Effector CD8-positive, alpha-beta T cell (primary cell): ENCODE measurements at regions not wholly inside any gene's neighbourhood (a gene's known extent, or its start where the extent isn't known, plus 50 kb on each side); places are given as distances from the start of the nearest gene placed in this dataset.

Experiments used
- DNase-seq: peaks from one replicate; lab custom pipeline; 2025; lab: John Stamatoyannopoulos, UW

GRCh38 chr1:34479731-34480130 is 275.1 kb upstream of the GJB5 start:
- DNase-seq, result no peak

DNA sequence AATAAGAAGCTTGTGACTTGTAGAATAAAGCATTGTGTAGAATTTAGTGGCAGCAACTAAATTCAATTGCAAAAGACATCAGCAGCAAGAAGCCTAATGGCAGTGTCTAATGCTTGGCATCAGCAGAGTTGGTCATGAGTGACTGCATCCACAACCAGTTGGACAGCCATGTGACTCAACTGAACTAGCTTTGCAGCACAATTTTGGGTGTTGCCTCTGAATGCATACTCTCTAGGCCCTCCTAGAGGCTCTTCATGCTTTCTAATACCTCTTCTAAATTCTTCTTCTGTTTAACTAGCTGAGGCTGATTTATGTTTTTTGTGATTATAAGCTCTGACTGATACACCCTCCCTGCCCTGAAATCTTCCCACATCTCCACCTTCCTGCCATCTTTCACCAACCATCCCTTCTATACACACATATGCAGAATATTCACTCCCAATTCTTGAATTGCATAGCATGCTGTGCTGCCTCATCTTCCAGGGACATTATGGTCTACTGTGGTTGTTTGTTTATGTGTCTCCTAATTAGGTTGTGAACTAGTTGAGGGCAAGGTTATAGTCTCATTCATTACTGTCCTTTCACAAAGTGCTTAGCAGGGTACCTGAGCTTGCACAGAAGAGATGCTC is 266.7 kb upstream of the GJB5 start:
- no peak for DNase-seq

- no peak for DNase-seq
These were observed 254.4 kb upstream of the GJB5 start for GRCh38 chr1:34500451-34500850.

DNA sequence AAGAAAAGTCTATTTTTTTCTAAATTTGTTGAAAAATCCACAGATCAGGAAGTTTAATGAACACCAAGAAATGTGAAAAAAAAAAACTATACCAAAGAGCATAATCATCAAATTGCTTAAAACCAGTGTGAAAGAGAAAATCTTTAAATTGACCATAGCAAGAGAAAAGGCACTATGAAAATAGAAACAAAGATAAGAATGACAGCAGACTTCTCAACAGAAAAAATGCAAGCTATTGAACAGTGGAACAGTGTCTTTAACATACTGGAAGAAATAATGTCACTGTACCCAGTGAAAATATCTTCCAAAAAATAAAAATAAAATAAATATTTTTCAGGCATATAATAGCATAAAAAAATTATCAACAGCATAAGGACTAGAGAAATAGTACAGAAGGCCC is 243.0 kb upstream of the GJB5 start:
- no peak for DNase-seq

GRCh38 chr1:34518146-34518699 is 236.6 kb upstream of the GJB5 start:
- no peak for DNase-seq

DNA sequence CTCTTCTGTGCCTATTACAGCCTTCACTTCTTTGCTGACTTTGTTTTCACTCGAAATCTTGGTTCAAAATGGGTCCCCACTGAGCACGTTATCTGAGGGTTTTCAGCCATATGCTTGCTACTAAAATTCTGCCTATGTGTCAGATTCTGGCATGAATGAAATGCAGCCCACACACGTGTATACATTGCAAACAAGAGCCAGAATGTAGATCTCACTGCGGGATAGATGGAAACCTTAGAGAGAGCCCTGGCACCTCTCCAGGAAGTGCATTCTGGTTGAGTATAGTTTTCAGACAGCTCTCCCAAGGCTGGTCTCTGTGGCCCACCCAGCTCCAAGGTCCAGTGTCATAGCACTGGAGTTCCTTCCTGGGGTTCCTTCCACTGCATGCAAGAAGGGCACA is 234.7 kb upstream of the GJB5 start:
- DNase-seq, result no peak

GRCh38 chr1:34524783-34525182 is 230.1 kb upstream of the GJB5 start:
- no peak for DNase-seq

GRCh38 chr1:34529935-34530859 is 224.7 kb upstream of the GJB5 start:
- no peak for DNase-seq

- no peak for DNase-seq
These were observed 222.7 kb upstream of the GJB5 start for GRCh38 chr1:34532113-34532512.

- no peak for DNase-seq
These were observed 216.4 kb upstream of the GJB5 start for GRCh38 chr1:34538481-34538880.

DNA sequence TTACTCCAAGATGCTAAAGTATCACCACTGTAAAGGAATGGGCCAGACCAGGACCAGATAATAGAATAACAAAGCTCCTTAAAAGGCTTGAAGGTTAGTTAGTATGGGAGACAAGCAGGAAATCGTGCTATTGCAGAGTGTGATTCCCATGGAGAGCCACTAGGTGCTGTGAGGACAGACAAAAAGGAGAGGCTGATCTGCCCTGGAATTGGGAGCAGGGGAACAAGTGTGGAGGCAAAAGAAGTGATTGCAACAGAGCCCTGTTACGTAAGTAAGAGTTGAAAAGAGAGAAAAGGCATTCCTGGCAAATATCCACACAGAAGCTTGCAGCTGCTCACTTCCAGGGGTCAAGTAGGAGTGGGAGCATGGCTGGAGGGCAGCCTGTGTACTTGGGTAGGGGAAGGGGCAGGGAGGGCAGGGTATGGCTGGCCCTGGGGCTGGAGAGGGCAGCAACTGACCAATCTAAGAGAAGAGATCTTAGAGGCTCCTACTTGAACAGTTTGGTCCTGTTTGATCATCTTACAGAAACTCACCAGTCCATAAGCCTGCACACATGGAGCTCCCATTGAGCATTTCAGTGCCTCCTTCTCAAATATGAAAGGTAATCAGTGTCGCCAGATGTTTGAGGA is 207.7 kb upstream of the GJB5 start:
- DNase-seq, result no peak

- DNase-seq, result no peak
These were observed 205.6 kb upstream of the GJB5 start for GRCh38 chr1:34549199-34549598.

DNA sequence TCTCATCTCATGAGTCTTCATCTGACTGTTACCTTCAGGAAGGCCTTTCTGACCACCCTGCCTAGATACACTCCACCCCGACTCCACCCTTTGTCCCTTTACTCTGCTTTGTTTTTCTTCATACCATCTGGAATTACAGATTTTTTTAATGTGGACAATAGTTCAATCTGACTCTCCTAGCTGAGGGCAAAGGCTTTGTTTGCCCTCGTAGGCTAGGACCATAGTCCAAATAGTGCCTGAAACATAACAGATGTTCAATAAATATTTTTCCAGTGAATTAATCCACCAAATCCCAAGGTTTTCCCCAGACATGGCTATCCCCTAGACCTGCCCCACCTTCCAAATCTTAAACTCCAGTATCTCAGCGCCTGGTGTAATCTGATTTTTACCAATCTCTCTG is 176.5 kb upstream of the GJB5 start:
- no peak for DNase-seq

- no peak for DNase-seq
These were observed 172.5 kb upstream of the GJB5 start for GRCh38 chr1:34582356-34582755.

- DNase-seq, result no peak
These were observed 167.1 kb upstream of the GJB5 start for GRCh38 chr1:34587761-34588160.

- no peak for DNase-seq
These were observed 164.6 kb upstream of the GJB5 start for GRCh38 chr1:34590211-34590623.

GRCh38 chr1:34591751-34592629 is 162.9 kb upstream of the GJB5 start:
- no peak for DNase-seq

DNA sequence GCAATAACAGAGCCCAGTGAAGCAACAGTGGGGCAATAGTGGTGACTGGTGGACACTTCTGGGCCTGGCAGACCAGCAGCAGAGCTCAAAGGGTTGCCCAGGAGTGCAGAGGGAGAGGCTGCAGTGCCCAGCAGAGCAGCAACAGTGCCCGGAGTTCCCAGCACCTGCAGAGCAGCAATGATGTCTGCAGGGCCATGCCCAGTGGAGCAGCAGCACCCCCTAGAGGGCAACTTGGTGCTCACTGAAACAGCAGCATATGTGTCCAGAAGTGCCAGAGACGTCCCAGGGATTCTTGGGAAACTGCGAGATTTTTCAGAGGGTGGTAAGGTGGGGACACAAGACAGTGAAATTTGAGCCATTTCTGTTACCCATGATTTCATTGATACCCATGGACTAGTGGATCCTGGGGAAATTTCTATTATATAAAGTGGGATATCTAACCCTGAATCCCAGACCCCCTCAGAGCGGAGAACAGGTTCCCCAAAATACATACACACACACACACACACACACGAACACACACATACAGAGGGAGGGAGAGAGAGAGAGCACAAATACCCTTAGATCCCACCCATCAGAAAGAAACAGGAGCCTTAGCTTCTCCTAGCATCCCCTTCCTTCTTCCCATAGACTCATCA is 156.9 kb upstream of the GJB5 start:
- peak; percentile 7 for DNase-seq

DNA sequence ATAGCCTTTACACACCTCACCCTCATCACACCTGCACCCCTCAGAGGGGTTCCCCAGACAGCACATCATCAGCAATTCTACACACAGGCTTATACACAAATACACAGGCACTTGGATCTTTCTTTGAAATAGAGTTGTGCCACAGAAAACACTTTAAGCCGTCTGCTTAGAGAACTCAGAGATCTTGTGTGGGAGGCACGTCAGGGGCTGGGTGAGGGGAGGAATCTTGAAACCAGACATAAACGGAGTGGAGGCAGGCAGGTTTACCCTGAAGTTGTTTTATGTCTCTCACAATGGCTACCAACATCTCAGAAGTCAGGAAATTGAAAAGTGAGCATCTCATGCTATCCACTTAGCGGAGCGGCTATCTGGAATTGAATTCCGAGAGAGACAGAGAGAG is 151.9 kb upstream of the GJB5 start:
- DNase-seq, result no peak

- no peak for DNase-seq
These were observed 151.3 kb upstream of the GJB5 start for GRCh38 chr1:34603594-34603993.

GRCh38 chr1:34606504-34606903 is 148.3 kb upstream of the GJB5 start:
- DNase-seq, result no peak
